Right ventricle myocardium superior (tissue), 1 donor: ENCODE measurements at regions not wholly inside any gene's neighbourhood (a gene's known extent, or its start where the extent isn't known, plus 50 kb on each side); places are given as distances from the start of the nearest gene placed in this dataset.
"Not testable (repeated sequence)": the region's sequence is repeated elsewhere in the genome, so short reads cannot be mapped to it uniquely, and the experiment has no call there.

Experiments
- ATAC-seq: fragments of 200-7000 bp; cut with Tn5 transposase; one replicate; pipeline ENCODE4 v1.9.1; 2020; ENCODE audit warnings: mild to moderate bottlenecking; ENCODE audit not compliant: poor library complexity
- DNase-seq: peaks from one replicate; pipeline ENCODE4 v3.0.0-alpha.2; 2020
- intact Hi-C: fragments of 100-400 bp; cut with DNase I; formaldehyde crosslinking; loops from one replicate; pipeline ENCODE4 v1.11.2; 2022
- donor health status: DM: no; HTN: yes; CAD: no; lungs with severe emphysema.

DNA sequence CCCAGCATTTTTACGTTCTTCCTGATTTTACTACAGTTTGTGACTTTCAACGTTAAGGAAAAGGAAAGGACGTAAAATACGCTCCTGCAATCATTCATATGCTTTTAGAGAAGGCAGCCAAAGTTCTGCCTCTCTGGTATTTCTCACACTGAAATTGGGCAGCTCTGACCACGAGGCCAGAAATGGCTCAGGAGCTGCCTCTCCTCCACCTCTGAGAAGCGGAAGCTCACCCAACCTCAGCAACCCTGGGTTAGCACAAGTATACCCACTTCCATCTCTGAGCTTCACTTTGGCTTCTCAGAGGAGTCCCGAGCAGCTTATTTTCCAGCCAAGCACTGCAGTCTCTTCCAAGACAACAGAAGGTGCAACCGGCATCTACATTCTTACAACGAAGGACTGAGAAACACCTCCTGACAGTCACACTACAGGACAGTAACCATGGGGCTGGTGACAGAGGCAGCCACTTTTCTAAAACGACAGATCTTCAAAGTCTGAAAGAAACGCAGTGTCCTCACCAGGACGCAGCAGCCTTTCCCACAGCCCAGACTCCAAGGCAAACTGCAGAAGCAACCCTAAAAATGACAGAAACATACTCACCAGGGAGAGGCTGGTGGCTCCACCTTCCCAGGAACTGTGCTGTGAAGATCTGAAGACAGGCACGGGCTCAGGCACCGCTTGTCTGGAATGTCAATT is 373.7 kb downstream of the BCL2L11 start:
- DNase-seq, intact Hi-C loops: not testable (repeated sequence)
- peak; percentile 66 for ATAC-seq

DNA sequence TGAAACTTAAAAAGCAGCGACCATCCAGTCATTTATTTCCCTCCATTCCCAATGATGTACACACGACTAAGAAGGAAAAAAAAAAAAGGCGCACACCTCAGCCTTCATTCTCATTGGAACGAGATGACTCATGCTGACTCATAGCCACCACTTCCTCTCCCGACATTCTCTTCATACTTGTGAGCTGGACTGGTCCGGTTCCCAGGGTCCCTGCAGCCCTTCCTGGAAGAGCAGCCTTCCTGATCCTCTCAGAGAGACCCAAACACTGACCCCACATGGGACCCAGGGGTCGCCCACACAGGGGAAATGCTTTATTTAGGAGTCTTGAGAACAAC is 374.2 kb downstream of the BCL2L11 start:
- intact Hi-C loops, DNase-seq: not testable (repeated sequence)
- ATAC-seq = peak; percentile 88

DNA sequence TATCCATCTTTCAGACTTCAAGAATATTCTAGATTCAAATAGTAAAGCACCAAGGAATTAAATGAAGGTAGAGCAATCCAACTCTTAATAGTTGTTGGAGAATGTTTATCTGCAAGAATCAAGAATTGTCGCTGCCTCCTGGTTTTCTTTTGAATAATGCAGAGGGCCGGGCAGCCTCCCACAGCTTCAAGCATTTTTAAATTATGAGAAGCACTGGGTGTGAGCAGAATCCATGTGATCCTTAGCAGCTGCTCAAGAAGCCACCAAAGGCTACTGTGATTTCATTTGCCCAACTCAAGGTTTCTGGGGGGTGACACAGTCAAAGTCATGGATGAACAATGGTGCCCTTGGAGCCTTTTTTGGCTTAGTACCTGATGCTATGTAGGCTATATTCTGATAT is 374.9 kb downstream of the BCL2L11 start:
- intact Hi-C loops, DNase-seq, ATAC-seq: not testable (repeated sequence)

DNA sequence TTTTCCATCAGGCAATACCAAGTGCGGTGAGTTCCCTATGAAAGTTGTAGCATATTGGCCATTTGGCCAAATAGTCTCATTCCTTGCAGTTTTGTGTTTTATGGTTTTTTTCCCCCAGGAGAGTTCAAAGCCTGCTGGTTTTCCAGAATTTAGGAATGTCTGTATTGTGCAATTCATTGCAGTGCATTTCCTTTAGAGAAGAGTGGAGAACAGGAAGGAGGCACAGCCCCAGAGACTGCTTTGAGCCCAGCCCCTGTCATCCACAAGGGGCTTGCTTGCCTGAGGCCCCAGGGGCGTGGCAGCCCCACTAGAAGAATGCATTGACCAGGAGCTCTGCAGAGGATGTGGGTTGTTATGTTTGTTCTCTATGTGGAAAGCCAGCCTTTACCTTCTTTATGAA is 375.5 kb downstream of the BCL2L11 start:
- DNase-seq = peak; percentile 50
- intact Hi-C loops = not testable (repeated sequence)
- ATAC-seq = peak; percentile 30

DNA sequence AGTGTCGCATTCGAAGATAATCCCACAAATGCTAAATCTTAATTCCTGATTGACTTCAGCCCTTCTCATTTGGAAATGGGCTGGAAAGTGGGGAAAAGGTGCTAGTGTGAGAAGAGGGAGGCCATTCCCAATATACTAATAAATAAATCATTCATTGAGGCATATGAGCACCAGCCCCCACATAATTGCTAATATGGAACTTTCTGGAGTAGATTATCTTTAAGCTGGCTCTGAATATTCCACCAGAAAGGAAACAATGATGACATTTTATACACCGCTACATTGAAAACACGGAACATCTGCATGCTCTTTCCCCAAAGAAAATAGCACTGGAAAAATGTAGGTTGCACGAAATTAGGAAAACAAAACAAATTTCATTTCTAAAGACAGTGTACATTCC is 376.1 kb downstream of the BCL2L11 start:
- intact Hi-C loops, DNase-seq, ATAC-seq: not testable (repeated sequence)

DNA sequence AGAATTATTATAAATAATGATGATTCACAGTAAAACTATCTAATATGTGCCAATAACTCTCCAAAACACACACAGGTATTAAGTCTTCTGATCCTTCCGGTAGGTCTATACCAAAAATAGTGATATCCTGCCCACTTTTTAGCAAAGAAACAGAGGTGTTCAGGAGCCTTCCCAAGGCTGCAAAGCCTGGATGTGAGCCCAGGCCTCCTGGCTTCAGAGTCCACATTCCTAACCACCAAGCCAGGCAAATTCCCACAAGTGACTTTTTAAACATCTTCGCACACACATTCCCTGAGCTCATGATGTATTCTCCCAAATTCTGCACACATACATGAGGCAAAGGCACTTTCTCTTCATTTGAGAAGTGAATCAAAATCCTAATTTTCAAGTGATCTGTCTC is 376.6 kb downstream of the BCL2L11 start:
- intact Hi-C loops, ATAC-seq: not testable (repeated sequence)

DNA sequence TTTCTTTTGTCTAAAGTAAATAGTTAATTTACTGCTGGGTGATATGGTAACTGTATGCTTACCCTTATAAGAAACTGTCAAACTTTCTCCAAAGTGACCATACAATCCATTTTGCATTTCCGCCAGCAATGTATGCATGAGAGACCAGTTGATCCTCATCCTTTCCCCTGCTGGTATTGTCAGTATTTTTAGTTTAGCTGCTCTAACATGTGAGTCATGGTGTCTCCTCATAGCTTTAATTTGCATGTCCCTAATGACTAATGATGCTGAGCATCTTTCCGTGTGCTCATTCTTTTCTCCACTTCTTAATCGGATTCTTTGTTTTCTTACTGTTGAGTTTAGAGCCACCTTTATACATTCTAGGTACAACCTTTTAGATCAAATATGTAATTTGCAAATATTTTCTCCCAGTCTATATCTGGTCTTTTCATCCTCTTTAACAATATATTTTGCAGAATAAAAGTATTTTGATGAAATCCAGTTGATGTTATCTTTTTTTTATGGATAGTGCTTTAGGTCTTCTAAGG is 379.9 kb downstream of the BCL2L11 start:
- DNase-seq, ATAC-seq, intact Hi-C loops: not testable (repeated sequence)

More for the DNA sequence above, 376.6 kb downstream of the BCL2L11 start:
- DNase-seq = not testable (repeated sequence)

DNA sequence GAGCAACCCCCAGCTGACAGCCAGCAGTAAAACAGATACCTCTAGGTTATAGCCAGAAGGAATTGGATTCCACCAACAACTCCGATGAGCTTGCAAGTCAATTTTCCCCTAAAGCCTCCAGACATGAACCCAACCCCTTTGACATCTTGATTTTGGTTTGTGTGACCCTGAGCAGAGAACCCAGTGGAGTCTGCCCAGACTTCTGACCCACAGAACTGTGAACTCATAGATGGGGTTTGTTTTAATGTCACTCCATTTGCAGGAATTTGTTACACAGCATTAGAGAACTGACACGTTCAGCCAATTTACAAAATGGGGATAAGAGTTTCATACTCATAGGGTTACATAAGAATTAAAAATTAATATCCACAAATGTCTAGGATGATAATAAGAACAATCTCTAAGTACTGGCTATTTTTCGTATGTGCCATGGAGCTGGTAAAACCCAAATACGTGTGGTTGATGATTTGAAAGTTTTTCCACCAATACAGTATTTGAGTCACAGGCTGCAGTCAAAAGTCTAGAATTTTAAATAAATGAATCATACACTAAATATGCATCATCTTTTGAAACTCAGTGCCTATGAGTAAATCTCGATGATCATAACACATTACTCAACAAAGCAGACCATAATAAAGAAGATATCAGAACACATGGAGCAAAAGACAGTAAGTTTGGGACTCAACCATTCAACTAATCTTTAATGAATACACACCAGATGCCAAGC is 380.0 kb downstream of the ANAPC1 start:
- intact Hi-C loops, DNase-seq, ATAC-seq: not testable (repeated sequence)

DNA sequence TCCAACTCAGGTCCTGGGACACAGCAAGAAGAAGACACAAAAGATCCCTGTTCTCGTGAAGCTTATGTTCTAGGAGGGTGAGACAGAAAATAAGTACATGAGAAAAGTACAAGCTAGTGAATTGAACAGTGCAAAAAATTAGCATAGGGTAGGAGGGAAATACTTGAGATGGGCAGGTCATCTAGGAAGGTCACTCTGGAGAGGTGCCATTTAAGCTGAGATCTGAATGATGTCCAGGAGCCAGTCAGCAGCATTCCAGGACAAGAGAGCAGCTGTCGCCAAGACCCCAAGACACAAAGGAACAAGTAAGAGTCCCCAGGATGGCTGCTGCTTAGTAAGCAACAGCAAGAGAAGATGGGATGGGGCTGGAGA is 379.4 kb downstream of the ANAPC1 start:
- ATAC-seq, DNase-seq, intact Hi-C loops: not testable (repeated sequence)

DNA sequence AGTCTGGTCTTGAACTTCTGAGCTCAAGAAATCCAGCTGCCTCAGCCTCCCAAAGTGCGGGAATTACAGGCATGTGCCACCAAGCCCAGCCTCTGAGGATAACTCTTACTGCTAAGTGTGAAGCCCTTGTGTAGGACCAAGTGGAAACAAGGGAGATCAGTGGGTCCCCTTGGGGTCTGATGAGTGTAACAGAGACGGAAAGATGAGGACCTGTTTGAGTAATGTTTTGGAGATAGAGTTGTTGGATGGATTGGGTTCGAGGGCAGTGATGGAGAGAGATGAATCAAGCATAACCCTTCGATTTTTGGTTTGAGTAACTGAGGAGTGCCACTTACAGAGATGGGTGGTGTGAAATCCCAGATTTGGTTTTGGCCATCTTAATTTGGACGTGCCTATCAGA is 378.7 kb downstream of the ANAPC1 start:
- intact Hi-C loops, ATAC-seq, DNase-seq: not testable (repeated sequence)

DNA sequence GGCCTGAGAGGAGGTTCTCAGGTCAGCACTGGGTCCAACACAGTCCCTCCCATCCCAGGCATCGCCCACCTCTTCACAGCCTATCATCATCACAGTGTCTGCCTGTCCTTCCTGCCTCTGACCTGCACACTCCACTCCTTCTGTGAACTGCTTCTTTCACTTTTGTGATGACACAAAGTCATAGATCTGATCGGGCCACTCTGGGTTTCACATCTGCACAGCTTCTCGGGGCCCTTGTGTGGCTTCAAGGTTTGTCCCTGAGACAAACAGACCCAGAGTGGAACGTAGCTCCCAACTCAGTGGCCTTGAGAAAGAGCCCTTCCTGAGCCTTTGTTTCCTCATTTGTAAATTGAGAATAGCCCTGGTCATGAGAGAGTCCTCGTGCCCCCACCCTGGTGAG is 377.1 kb downstream of the ANAPC1 start:
- ATAC-seq, DNase-seq, intact Hi-C loops: not testable (repeated sequence)

DNA sequence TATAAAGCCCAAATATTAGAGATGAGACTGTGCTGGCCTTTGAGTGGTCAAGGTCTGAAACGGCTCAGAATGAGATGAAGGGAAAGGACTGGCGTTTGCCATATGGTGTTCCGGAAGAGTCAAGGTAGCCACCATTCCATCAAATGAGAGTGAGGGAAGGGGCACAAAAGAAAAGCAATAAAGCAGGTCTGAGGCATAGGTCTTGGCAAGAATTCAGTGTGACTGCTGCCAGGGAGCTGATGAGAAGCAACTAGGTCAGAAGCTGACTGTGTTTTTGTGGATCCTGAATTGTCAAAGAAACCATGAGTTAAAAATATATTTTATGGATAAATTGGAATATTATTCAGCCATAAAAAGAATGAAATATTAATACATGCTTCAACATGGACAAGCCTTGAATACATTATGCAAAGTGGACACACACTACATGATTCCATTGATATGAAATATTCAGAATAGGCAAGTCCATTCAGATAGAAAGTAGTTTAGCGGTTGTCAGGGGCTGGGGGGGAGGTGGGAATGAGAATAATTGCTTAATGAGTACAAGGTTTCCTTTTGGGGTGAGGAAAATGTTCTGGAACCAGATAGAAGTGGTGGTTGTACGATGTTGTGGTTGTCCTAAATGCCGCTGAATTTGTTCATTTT is 374.6 kb downstream of the ANAPC1 start:
- intact Hi-C loops, DNase-seq, ATAC-seq: not testable (repeated sequence)

DNA sequence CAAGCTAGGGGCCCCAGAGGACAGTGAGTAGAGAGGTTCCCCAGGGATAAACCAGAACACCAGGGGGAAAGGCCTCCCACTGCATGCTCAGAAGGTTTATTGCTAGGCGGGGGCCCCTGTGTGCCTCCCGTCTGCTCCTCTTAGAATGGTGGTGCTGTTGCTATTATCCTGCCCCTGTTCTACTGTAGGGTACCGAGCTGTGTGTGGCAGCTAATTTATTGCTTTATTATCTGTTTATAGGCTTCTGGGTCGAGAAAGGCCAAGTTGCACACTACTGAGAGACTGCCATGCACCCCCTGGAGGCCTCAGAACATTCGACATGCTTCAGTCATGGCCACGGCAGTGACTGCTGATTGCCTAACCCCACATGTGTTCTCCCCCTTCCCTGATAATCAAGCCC is 373.6 kb downstream of the ANAPC1 start:
- DNase-seq, ATAC-seq, intact Hi-C loops: not testable (repeated sequence)

DNA sequence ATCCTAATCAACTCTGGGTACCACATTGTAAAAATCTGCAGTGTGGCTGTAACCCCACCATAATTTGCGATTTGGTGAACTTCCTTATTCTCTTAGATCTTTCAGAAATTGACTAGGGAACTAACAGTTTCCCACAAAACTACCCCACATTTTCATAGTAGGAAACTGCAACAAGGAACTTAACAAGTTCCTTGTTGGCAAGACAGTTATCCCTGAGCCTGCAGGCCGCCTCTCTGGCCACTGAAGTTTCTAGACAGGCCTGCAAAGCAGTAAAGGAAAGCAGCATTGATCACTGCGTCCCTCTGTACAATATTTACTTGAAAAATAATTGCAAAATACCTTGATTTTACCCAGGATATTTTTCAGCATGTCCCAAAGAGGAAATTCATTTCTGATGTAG is 372.9 kb downstream of the ANAPC1 start:
- intact Hi-C loops, DNase-seq: not testable (repeated sequence)

DNA sequence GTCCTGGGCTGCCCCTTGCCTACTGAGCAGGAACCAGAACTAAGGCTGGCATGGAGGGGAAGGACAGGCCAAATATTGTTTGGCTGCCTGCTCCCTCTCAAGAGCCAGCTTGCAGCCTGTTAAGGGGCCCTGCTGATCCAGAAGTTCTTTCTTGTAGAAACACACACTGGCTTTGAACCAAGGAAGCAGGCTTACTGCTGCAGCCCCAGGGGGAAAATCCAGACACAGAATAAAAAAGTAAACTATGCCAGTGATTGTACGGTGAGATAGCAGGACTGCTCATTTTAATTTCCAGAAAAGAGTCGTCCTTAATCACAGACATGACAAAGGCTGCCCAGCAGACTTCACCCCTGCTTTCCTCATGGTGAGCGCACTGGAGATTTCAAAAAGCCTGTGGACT is 371.6 kb downstream of the ANAPC1 start:
- intact Hi-C loops, DNase-seq: not testable (repeated sequence)
- peak; percentile 85 for ATAC-seq

More for the DNA sequence above, 372.9 kb downstream of the ANAPC1 start:
- peak; percentile 36 for ATAC-seq

DNA sequence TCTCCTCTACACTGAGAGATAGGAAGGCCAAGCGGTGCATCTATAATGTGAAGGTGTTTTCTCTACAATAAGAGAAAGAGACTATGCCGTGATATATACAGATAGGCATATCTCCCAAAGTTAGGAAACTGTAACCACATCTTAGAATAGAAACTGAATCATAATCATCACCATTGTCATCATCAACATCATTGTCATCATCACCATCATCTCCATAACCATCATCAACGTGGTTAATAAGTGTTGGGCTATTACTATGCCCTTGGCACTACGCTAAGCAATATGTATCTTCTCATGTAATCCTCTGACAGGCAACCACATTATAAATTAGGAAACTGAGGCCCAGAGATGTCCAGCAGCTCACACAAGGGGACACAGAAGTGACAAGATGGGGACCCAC is 369.9 kb downstream of the ANAPC1 start:
- ATAC-seq, DNase-seq, intact Hi-C loops: not testable (repeated sequence)

DNA sequence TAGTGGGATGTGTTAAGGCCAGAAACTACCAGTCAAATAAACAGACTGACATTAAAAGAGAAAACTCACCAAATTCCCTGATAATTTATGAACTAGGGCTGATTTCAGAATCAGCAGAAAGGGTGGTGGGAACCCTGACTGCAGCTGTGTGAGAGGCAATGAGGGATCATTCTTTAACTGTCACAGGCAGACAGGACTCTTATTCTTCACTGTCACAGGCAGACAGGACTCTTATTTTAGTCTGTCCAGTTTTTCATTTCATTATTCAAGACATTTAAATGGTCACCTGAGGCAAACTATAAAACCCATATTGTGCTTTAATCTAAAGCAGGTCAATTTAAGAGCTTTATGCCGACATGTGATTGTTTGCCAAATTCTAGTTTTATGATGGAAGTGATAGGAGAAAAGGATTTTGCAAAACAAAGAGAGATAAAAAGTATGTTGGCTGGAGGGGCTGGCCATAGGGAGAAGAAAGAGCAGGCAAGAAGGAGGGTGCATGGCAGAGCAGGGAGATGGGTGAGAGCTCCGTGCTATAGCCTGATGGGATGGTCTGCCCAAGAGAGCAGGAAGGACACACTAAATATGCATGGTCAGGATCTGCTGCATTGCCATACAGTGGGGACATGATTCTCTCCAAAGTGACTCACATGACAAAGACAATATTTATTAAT is 366.8 kb downstream of the ANAPC1 start:
- DNase-seq, intact Hi-C loops, ATAC-seq: not testable (repeated sequence)

DNA sequence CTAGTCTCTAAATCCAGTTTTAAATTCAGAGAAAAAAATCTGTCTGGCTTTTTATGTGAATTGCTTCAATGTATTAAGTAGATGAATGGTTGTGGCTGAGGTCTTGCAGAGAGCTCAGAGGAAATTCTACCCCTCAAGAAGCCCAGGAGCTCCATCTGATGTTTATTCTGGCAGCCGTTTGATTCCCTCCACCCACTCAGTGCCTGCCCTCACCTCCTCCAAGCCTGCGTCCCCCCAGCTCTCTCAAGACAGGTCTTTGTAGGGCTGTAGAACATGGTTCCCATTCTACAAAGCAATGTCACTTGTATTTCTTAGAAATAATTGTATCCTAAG is 366.3 kb downstream of the ANAPC1 start:
- ATAC-seq, DNase-seq, intact Hi-C loops: not testable (repeated sequence)

DNA sequence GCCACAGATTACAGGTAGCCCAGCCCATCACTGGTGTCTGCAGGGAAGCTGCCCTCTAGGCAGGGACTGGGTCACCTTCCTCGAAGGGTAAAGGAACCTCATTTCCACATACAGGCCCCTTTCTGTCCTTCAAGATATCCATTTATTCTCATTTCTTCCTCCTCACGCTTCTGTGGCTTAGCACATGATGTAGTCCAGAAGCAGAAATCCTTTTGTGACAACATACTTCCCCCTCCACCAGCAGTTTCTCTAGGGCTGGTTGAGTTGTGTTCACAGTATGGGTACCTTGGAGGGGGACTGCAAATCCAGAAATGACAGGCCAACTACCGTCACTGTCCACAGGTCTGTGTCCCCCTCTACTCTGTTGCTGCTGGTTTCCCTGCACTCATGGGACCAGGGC is 364.9 kb downstream of the ANAPC1 start:
- DNase-seq (no peak), ATAC-seq (no peak)
- intact Hi-C loops = no loop called here
